Natural killer cell (primary cell): ENCODE measurements at regions not wholly inside any gene's neighbourhood (a gene's known extent, or its start where the extent isn't known, plus 50 kb on each side); places are given as distances from the start of the nearest gene placed in this dataset.

Experiments
- ATAC-seq, 3 donors: fragments of 150-1000 bp in 2 of 3; fragments of 200-7000 bp in 1 of 3; cut with Tn5 transposase; 1 replicate in 1 of 3; 2 replicates in 2 of 3; pipeline ENCODE4 v1.10.0; 2021; ENCODE audit warnings: mild to moderate bottlenecking in 2 of 3, moderate library complexity in 2 of 3
- DNase-seq, 2 donors: peaks; one replicate each; pipeline versions ENCODE4 v3.0.0 to v3.0.0-alpha.2; 2013 to 2021; ENCODE audit warnings: mixed read lengths in 1 of 2
- H3K27ac ChIP-seq: one replicate; pipeline ENCODE4 v1.5.1; 2013; ENCODE audit warnings: mild to moderate bottlenecking, low read length
- H3K27me3 ChIP-seq: one replicate; pipeline ENCODE4 v1.6.1; 2013; ENCODE audit warnings: low read length; ENCODE audit not compliant: control insufficient read depth, insufficient read depth
- H3K36me3 ChIP-seq: one replicate; pipeline ENCODE4 v1.6.1; 2013; ENCODE audit warnings: low read length; ENCODE audit not compliant: control insufficient read depth, insufficient read depth
- H3K4me1 ChIP-seq: one replicate; pipeline ENCODE4 v1.6.1; 2013; ENCODE audit warnings: low read length; ENCODE audit not compliant: control insufficient read depth, insufficient read depth
- H3K4me3 ChIP-seq: one replicate; pipeline ENCODE4 v1.5.1; 2013; ENCODE audit warnings: low read length
- H3K9me3 ChIP-seq: one replicate; pipeline ENCODE4 v1.6.1; 2013; ENCODE audit warnings: low read length; ENCODE audit not compliant: control insufficient read depth, insufficient read depth
- H3K27ac Mint-ChIP-seq, 2 donors: one replicate each; pipeline ENCODE4 v1.8.0; 2022; ENCODE audit warnings: mild to moderate bottlenecking in 2 of 2, mixed read lengths in 2 of 2, moderate library complexity in 1 of 2
- H3K27me3 Mint-ChIP-seq, 2 donors: one replicate each; pipeline ENCODE4 v1.8.0; 2022; ENCODE audit warnings: low read depth in 2 of 2, mixed read lengths in 2 of 2
- H3K36me3 Mint-ChIP-seq: one replicate; pipeline ENCODE4 v1.8.0; 2022; ENCODE audit warnings: mixed read lengths
- H3K4me1 Mint-ChIP-seq, 2 donors: one replicate each; pipeline ENCODE4 v1.8.0; 2022; ENCODE audit warnings: mixed read lengths in 2 of 2
- H3K4me3 Mint-ChIP-seq: one replicate; pipeline ENCODE4 v1.8.0; 2022; ENCODE audit warnings: mild to moderate bottlenecking, moderate library complexity, mixed read lengths
- H3K9me3 Mint-ChIP-seq, 2 donors: one replicate each; pipeline ENCODE4 v1.8.0; 2022; ENCODE audit warnings: mixed read lengths in 2 of 2
- CTCF ChIP-seq: fragments of 200-600 bp; IDR thresholded peaks from one replicate; pipeline ENCODE4 v1.8.0; 2022; ENCODE audit warnings: antibody characterized with exemption
- WGBS: methylation state at CpG from one replicate; pipeline ENCODE4 v1.1.7; 2013; ENCODE audit warnings: missing lambda C conversion rate; ENCODE audit not compliant: insufficient coverage; 5-methylcytosine and 5-hydroxymethylcytosine counted together
- intact Hi-C: fragments of 100-400 bp; cut with micrococcal nuclease; formaldehyde crosslinking; loops from one replicate; pipeline ENCODE4 v1.14.2; 2022

GRCh38 chr2:118459426-118459825 lies 371.2 kb downstream of the INSIG2 start:
- no peaks in the 10 kb centered on the region for H3K27me3 ChIP-seq
- no peaks in the 10 kb centered on the region for H3K9me3 ChIP-seq
- no peaks in the 10 kb centered on the region for H3K36me3 ChIP-seq
- H3K36me3 Mint-ChIP-seq: no peaks in the 10 kb centered on the region
- ATAC-seq (no peak), DNase-seq (no peak)
- TF ChIP-seq CTCF: no peak
- H3K4me1 Mint-ChIP-seq: no peaks in the 10 kb centered on the region
- 100% methylated on average over 1 of the region's 1 CpG for WGBS
- no peaks in the 10 kb centered on the region for H3K4me1 ChIP-seq
- H3K27ac ChIP-seq: no peak overlapping the region
- H3K4me3 ChIP-seq: no peak overlapping the region
- H3K4me3 Mint-ChIP-seq: no peak overlapping the region
- no peak overlapping the region for H3K27ac Mint-ChIP-seq
- intact Hi-C loops: no loop called here
- H3K27me3 Mint-ChIP-seq: peaks cover 0 to 4% of the 10 kb centered on the region in 2 donors
- peaks cover 0 to 3% of the 10 kb centered on the region in 2 donors for H3K9me3 Mint-ChIP-seq

- TF ChIP-seq CTCF: no peak
- Histone ChIP-seq H3K4me3 (no peak overlapping the region), H3K4me1 (no peaks in the 10 kb centered on the region), H3K9me3 (no peaks in the 10 kb centered on the region), H3K27me3 (no peaks in the 10 kb centered on the region), H3K36me3 (no peaks in the 10 kb centered on the region), H3K27ac (no peak overlapping the region)
- Mint-ChIP-seq H3K4me3 (no peak overlapping the region), H3K27me3 (peaks cover 0 to 4% of the 10 kb centered on the region in 2 donors), H3K4me1 (no peaks in the 10 kb centered on the region), H3K36me3 (no peaks in the 10 kb centered on the region), H3K9me3 (peaks cover 0 to 3% of the 10 kb centered on the region in 2 donors), H3K27ac (no peak overlapping the region)
- 90% methylated on average over 3 of the region's 3 CpGs for WGBS
- ATAC-seq: no peak
- intact Hi-C loops: no loop called here
- DNase-seq: no peak
Measured at GRCh38 chr2:118457951-118458350, 369.7 kb downstream of the INSIG2 start.

- DNase-seq: no peak
- no peaks in the 10 kb centered on the region for H3K4me1 ChIP-seq
- no peak for TF ChIP-seq CTCF
- H3K4me3 ChIP-seq: no peak overlapping the region
- no peaks in the 10 kb centered on the region for H3K27me3 Mint-ChIP-seq
- no peaks in the 10 kb centered on the region for H3K27me3 ChIP-seq
- WGBS: 78% methylated on average over 2 of the region's 2 CpGs
- H3K36me3 ChIP-seq: no peaks in the 10 kb centered on the region
- no peaks in the 10 kb centered on the region for H3K9me3 ChIP-seq
- intact Hi-C loops: no loop called here
- no peaks in the 10 kb centered on the region for H3K36me3 Mint-ChIP-seq
- H3K27ac ChIP-seq: no peak overlapping the region
- no peaks in the 10 kb centered on the region for H3K4me1 Mint-ChIP-seq
- ATAC-seq: no peak
- H3K4me3 Mint-ChIP-seq: no peak overlapping the region
- H3K27ac Mint-ChIP-seq: no peak overlapping the region
- H3K9me3 Mint-ChIP-seq: no peaks in the 10 kb centered on the region
Measured at GRCh38 chr2:118449401-118449800, 361.1 kb downstream of the INSIG2 start.

DNA sequence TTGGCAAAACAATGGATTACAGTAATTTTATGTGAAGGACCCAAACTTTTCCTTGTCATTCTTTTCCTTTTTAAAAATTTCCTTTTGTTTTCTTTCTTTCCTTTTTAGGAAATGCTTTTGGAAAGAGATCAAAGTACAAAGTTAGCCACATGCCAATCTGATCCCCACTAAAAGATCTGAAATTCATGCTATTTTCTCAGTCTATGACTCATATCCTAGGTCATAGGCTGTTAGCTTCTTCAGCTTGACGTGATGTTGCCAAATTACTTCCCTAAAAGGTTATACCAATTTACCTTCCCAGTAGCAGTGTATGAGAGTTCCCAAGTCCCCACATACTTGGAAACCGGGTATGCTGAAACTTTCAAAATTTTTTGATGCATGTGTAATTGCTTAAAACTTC lies 355.3 kb downstream of the INSIG2 start:
- no peaks in the 10 kb centered on the region for H3K36me3 Mint-ChIP-seq
- H3K4me1 Mint-ChIP-seq: no peaks in the 10 kb centered on the region
- H3K36me3 ChIP-seq: no peaks in the 10 kb centered on the region
- no peak for TF ChIP-seq CTCF
- intact Hi-C loops: no loop called here
- H3K27me3 Mint-ChIP-seq: no peaks in the 10 kb centered on the region
- no peak overlapping the region for H3K27ac ChIP-seq
- no peak for DNase-seq
- no peak for ATAC-seq
- 14% methylated on average over 1 of the region's 2 CpGs for WGBS
- H3K9me3 Mint-ChIP-seq: peaks cover 0 to 2% of the 10 kb centered on the region in 2 donors
- no peak overlapping the region for H3K27ac Mint-ChIP-seq
- H3K4me3 ChIP-seq: no peak overlapping the region
- H3K9me3 ChIP-seq: no peaks in the 10 kb centered on the region
- no peaks in the 10 kb centered on the region for H3K4me1 ChIP-seq
- H3K4me3 Mint-ChIP-seq: no peak overlapping the region
- H3K27me3 ChIP-seq: no peaks in the 10 kb centered on the region
